Activated CD4-positive, alpha-beta T cell treated with anti-CD3 and anti-CD28 coated beads, Interleukin-2, amount 50 U/mL, for 24 hours (primary cell): ENCODE measurements at regions not wholly inside any gene's neighbourhood (a gene's known extent, or its start where the extent isn't known, plus 50 kb on each side); places are given as distances from the start of the nearest gene placed in this dataset.

ENCODE experiments used
- DNase-seq, 2 donors: peaks; one replicate each; pipeline ENCODE4 v3.0.0-alpha.2; 2020; ENCODE audit warnings: low read depth in 1 of 2, low spot score in 1 of 2

- no peak for DNase-seq
These were observed 477.9 kb downstream of the LMO4 start for GRCh38 chr1:87806379-87807094.

DNA sequence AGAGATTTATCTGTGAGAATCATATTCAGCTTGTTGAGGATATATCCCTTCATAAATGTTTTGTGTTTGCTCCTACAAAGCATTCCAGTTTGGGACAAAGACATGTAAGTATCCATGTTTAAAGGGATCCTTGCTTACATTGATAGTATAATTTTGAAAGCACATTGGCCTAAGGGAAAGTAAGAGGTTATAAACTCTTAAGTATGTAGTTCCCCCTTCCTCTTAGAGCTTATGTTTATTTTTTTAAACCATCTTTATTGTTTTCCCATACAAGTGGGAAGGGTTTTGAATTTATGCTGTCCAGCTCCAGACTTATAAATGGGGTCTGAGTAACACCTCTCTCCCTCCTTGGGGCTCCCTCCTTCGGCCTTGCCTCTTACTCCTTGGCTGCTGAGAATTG, 481.5 kb downstream of the LMO4 start:
- no peak for DNase-seq

- DNase-seq, result no peak
These were observed 484.3 kb downstream of the LMO4 start for GRCh38 chr1:87812871-87813577.

DNA sequence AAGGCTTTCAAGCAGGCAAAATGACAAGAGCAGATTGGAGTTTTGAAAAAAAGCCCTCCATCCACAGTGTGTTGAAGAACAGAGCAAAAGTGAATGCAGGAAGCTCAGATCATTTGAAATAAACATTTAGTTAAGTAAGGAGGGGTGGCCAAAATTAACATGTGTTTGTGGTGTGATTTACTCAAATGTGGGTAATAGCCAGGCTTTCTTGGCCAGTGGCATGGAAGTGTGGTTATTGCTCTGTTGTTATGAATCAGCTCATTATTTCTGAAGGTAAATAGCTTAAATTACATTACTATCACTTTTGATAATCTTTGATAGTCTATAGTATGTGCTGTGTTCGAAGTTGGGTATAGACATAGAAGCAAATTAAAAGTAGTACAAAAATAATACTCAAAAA, 485.9 kb downstream of the LMO4 start:
- no peak for DNase-seq

- DNase-seq, result no peak
These were observed 488.0 kb downstream of the LMO4 start for GRCh38 chr1:87816646-87817045.

DNA sequence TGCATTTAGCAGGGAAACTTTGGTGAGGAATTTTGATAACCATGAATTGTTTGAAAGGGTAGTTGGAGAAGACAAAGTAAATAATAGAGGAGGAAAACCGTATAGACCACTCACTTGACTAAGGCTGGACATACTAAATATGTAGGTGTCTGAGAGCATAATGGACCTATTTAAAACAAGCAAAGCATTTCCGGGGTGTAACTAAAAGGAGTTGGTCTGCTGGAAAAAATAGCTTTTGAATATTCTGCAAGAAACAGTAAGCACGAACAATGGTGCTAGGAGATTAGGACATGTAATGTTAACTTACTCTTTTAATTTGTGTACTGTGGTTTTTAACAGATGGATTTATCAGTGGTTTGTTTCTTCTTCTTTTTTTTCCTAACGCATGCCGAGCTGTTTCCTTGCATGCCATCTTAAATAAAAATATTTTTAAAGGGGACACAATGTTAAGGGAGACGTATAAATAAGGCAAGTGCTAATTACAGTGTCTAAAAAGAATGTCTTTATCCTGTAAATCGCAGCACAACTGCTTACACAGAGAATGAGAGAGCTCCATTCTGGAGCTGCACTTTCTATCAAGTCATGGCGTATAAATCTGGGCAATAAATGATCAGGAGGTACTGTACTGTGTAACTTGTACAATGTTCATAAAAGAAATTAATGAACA, 492.1 kb downstream of the LMO4 start:
- no peak for DNase-seq

DNA sequence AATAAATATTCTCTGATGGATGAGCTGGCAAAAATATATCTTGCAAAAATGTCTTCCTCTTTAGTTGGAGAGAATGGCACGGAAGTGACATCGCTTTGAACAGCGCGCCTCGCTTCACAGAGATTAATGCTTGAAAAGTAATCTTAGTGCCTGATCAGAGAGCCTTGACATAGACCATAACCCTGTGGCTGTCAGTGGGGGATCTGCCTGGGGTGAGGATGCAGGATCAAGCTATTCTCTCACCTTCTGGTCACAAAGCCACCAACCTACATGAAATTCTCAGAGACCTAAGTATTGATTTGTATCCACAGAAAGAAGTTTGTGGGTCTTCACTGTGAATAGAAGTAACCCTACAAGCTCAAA, 492.6 kb downstream of the LMO4 start:
- no peak for DNase-seq

DNA sequence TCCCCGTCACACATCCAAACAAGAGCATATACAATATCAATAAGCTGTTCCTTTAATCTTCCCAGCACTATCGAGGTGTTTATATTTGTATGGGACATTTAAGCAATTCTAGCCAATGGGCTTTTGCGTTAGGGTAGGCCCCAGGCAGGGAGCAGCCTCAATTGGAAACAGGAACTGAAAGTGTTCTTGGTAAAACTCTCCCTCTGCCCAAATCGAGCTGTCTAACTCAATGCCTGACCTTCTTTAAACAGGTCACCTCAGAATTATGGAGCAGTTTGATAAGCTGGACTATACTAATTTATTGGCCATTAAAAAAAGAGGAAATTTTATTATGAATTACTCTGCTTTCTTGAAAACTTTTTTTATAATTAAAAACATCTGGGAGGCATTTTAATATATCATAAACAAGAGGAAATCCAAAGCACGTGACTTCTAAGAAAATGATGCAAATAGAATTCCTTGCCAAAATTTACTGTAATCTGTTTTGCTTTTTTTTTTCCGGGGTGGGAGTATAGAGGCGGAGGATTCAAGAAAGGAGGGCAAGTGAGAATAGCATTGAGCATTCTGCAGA, 498.1 kb downstream of the LMO4 start:
- DNase-seq, result no peak

- DNase-seq, result no peak
These were observed 500.7 kb downstream of the LMO4 start for GRCh38 chr1:87829360-87829759.

DNA sequence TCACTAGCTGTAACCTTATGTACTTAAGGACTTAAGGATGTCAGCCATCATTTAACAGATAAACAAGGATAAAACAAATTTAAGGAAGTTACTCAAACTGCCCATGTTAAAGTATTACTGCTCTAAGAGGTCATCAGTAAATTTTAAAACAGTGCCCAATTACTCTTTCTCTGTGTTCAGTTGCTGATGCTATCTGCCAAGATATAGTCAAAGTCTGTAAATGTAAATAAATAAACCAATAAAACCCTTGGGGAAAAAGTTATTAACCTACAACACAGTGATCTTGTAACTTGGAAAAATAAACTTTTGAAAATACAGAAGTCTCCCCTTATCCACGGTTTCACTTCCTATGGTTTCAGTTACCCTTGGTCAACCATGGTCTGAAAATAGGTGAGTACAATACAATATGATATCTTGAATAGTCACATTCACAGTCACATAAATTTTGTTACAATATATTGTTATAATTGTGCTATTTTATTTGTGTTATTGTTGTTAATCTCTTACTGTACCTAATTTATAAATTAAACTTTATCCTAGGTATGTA, 501.8 kb downstream of the LMO4 start:
- no peak for DNase-seq

DNA sequence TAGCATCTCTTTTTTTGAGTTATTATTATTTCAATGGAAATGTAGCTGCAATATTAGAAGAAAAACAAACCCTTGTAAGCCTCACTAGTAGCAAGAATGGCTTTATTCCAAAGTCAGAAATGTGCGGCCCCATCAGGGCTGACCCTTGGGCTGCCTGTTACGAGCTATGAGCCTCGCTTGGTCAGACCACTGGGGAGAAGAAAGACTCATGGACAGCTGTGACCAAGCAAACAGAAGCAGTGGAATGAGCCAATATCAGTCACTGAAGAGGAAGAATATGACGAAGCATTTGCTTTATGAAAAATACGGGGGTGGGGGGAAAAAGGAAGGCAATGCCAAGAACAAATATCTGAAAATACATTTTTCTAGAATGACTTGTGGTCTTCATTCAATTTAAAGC, 504.5 kb downstream of the LMO4 start:
- no peak for DNase-seq

- DNase-seq, result no peak
These were observed 505.5 kb downstream of the LMO4 start for GRCh38 chr1:87834151-87834550.

DNA sequence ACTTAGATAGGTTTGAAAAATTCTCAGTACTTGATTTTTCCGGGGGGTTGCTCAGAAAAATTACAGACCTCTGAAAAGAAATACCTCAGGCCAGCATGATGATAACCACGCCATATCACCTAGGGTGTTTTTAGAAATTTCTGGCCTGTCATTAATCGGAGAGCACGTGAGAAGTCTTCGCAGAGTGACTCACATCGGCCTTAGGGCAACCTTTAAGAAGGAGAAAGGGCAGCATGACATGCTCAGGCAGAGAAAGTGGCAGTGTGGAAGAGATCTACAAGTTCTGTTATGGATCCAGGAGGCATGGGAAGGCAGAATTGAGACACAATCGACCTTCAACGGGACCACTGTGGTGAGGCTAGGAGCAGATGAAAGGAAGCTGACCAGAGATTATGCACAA, 506.3 kb downstream of the LMO4 start:
- DNase-seq, result no peak

DNA sequence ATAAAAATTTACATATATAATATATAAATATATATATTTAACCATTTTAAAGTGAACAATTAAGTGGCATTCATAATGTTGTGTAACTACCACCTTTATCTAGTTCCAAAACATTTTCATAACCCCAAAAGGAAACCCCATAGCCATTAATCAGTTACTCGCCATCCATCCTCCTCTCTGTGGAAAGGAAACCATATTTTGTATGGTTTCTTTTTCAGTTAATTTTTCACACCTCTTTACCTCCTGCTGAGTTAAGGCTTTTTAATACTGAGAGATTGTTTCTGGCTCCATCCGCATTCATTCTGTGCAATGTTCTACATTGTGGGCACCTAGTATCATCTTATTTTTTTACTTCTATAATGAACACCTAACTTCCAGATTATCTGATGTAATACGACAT, 512.1 kb downstream of the LMO4 start:
- DNase-seq, result no peak

DNA sequence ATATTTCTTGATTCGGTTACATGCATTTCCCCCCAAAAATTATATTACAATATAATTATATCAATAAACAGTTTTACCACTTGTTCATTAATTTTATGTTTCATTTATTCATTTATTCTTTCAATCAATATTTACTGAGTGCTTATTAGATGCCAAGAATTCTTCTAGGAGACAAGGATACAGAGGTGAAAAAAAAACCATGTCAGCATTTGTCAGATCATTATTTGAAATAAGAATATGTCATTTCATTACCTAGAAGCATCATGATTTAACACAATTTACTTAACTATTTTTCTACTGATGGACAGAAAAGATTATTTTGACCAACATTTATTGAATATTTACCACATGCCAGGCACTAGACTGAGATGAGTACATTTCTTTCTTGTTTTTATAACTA, 512.7 kb downstream of the LMO4 start:
- no peak for DNase-seq

DNA sequence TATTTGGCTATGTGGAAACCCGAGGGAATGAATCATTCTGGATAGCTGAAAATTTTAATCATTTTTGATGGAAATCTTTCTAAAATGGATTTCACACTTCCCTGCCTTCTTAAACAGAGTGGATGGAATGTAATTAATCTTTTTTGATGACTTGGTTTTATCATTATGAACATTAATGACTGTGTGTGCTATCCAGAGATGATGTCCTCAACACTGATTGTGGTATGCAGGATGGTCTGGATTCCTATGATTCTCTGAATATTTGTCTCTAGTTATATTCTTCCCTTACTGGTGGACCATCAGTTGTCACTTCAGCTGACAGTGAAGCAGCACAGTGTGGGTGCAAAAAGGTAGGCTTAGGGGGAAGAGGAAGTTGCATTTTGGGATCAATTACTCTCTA, 513.5 kb downstream of the LMO4 start:
- no peak for DNase-seq

- DNase-seq, result no peak
These were observed 515.6 kb downstream of the LMO4 start for GRCh38 chr1:87844251-87844650.

DNA sequence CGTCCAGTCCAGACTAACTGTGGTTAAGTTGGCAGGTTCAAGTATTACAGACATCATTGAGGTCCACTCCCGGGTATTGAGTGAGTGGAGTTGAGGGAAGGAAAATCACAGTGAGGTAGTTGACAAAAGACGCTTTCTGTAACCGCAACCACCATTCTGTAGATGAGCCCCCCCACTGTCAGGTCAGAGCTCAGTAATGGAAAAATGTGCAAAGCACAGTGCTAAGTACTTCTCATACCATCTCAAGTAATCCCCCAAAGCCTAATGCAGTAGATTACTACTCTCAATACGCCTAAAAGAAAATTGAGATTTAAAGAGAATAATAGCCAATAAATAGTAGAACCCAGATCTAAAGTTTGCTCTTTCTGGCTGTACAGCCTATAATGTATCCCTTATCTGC, 522.8 kb downstream of the LMO4 start:
- DNase-seq, result no peak

- DNase-seq, result no peak
These were observed 523.9 kb downstream of the LMO4 start for GRCh38 chr1:87852410-87853161.

DNA sequence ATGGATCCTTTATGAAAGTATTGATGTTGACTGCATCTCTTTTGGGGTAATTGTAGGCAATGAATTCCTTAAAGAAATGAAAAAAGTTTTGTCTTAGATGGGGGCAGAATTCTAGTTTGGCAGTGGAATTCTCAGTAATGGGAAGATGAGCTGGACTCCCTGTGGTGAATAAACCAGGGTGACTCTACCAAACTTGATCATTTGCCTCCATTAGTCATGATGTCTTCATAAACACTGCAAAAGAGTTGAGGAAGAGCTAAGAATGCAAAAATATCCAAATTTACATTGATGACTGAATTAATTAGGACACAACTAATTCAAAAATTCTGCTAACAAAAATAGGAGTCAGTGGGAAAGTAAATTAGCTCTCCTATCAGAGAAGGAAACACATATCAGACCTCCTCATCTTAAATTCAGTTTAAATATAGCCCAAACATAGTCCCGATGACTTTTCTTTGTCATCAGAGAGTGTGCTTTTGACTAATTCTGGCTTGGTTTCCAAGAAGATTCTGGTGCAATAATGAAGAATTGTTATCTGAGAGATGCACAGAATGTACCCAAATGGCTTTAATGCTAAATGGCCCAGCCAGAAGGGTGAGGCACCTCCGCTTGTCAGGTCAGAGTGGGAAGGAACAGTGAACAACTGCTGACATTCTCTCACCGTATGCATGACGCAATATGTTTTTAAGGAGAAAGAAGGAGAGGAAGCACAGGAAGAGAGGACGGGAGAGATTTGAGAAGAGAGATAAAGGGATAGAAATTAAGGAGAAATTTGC, 525.1 kb downstream of the LMO4 start:
- no peak for DNase-seq
